PFSK-1 (cell line): ENCODE measurements at regions not wholly inside any gene's neighbourhood (a gene's known extent, or its start where the extent isn't known, plus 50 kb on each side); places are given as distances from the start of the nearest gene placed in this dataset.

Experiments
- FOXP2 ChIP-seq: optimal IDR thresholded peaks from 2 replicates; pipeline ENCODE3; 2011; ENCODE audit warnings: borderline replicate concordance, control low read depth, inconsistent platforms; ENCODE audit not compliant: insufficient read depth; ENCODE audit errors: extremely low read length, extremely low read depth
- POLR2AphosphoS5 ChIP-seq: IDR thresholded peaks from 2 replicates; pipeline ENCODE4 v1.6.1; 2012; ENCODE audit warnings: low read depth, mild to moderate bottlenecking, control low read depth, low read length, moderate library complexity
- SIN3A ChIP-seq: IDR thresholded peaks from 2 replicates; pipeline ENCODE4 v1.6.1; 2012; ENCODE audit warnings: mild to moderate bottlenecking, low read length, moderate library complexity, borderline replicate concordance; ENCODE audit not compliant: insufficient read depth
- TAF1 ChIP-seq: IDR thresholded peaks from 2 replicates; pipeline ENCODE4 v1.6.1; 2012; ENCODE audit warnings: low read length, control low read depth, borderline replicate concordance; ENCODE audit not compliant: insufficient read depth
- TF ChIP-seq, protein P1 (sequence below), 2 experiments: IDR thresholded peaks; 2 replicates each; pipeline versions ENCODE4 v1.6.1 to v1.8.0; 2011 to 2012; ENCODE audit warnings: low read depth in 2 of 2, low read length in 2 of 2, control low read depth in 1 of 2, inconsistent platforms in 1 of 2, mild to moderate bottlenecking in 1 of 2, moderate library complexity in 1 of 2; ENCODE audit not compliant: insufficient read depth in 1 of 2

DNA sequence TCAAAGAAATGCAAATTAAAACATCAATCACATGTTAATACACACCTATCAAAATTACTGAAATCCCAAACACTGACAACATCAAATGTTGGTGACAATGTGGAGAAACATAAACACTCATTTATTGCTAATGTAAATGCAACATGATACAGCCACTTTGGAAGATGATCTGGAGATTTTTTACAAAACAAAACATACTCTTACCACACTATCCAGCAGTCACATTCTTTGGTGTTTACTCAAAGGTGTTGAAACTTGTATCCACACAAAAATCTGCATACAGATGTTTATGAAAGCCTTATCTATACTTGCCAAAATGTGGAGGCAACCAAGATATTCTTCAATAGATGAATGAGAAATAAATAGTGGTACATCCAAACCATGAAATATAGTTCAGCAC, 1219.5 kb upstream of the PCDH20 start:
- TF ChIP-seq FOXP2 = no peak
- no peak for TF ChIP-seq POLR2AphosphoS5
- no peak for TF ChIP-seq TAF1

GRCh38 chr13:62633448-62633847, 1217.8 kb upstream of the PCDH20 start:
- TF ChIP-seq FOXP2 (no peak), POLR2AphosphoS5 (no peak), SIN3A (no peak), TAF1 (no peak)
- TF ChIP-seq, protein P1, sequence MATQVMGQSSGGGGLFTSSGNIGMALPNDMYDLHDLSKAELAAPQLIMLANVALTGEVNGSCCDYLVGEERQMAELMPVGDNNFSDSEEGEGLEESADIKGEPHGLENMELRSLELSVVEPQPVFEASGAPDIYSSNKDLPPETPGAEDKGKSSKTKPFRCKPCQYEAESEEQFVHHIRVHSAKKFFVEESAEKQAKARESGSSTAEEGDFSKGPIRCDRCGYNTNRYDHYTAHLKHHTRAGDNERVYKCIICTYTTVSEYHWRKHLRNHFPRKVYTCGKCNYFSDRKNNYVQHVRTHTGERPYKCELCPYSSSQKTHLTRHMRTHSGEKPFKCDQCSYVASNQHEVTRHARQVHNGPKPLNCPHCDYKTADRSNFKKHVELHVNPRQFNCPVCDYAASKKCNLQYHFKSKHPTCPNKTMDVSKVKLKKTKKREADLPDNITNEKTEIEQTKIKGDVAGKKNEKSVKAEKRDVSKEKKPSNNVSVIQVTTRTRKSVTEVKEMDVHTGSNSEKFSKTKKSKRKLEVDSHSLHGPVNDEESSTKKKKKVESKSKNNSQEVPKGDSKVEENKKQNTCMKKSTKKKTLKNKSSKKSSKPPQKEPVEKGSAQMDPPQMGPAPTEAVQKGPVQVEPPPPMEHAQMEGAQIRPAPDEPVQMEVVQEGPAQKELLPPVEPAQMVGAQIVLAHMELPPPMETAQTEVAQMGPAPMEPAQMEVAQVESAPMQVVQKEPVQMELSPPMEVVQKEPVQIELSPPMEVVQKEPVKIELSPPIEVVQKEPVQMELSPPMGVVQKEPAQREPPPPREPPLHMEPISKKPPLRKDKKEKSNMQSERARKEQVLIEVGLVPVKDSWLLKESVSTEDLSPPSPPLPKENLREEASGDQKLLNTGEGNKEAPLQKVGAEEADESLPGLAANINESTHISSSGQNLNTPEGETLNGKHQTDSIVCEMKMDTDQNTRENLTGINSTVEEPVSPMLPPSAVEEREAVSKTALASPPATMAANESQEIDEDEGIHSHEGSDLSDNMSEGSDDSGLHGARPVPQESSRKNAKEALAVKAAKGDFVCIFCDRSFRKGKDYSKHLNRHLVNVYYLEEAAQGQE (IDR thresholded peaks at IDR 0.05; ENCODE audit: insufficient read depth in 1 of 2, low read depth in 2 of 2, low read length in 2 of 2) = no peak

- no peak for TF ChIP-seq TAF1
- TF ChIP-seq, protein P1 (IDR thresholded peaks at IDR 0.05; ENCODE audit: insufficient read depth in 1 of 2, low read depth in 2 of 2, low read length in 2 of 2) = no peak
Measured at GRCh38 chr13:62631619-62632018, 1216.0 kb upstream of the PCDH20 start.

DNA sequence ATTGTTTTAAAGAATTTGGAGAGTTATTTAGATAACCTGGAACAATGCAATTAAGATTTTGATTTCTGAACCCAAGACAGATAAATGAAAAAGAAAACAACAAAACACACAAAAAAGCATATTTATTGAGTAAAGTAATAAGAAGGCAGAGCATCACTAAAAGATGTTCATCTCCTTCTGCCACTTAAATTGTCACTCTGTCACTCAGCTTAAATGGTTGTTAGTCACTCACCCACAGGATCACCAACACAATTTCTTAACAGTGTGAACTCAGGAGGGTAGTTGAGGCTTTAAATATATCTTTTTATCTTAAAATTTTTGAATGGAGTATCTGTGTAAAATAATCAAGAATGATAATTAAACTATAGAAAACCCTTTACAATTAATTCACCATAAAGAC, 1215.5 kb upstream of the PCDH20 start:
- TF ChIP-seq SIN3A (no peak), POLR2AphosphoS5 (no peak)

- TF ChIP-seq, protein P1 (IDR thresholded peaks at IDR 0.05; ENCODE audit: insufficient read depth in 1 of 2, low read depth in 2 of 2, low read length in 2 of 2) = no peak
- TF ChIP-seq POLR2AphosphoS5 = no peak
- TF ChIP-seq FOXP2 = no peak
- TF ChIP-seq TAF1 = no peak
- no peak for TF ChIP-seq SIN3A
Measured at GRCh38 chr13:62629618-62630017, 1214.0 kb upstream of the PCDH20 start.

DNA sequence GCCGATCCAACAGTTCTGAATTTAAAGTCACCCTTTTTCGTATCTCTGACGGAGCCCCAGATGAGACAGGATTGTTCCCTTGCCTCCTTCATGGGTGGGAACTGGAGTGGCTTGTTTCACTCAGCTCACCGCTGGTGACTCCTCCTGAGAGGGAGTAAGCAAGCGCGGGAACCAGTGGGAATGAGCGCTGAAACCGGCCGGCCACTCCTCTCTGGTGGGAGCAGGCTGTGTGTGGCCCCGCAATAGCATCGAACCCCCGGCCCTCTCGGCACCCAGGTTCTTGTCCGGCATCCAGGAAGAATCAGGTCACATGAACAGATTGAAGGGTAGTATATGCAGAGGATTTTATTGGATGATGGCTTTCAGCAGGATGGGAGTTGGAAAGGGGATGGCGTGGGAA, 1211.6 kb upstream of the PCDH20 start:
- TF ChIP-seq POLR2AphosphoS5 = no peak
- TF ChIP-seq, protein P1 (IDR thresholded peaks at IDR 0.05; ENCODE audit: insufficient read depth in 1 of 2, low read depth in 2 of 2, low read length in 2 of 2) = no peak
- no peak for TF ChIP-seq TAF1
- no peak for TF ChIP-seq SIN3A
